Inflammatory macrophage (primary cell): ENCODE measurements at regions not wholly inside any gene's neighbourhood (a gene's known extent, or its start where the extent isn't known, plus 50 kb on each side); places are given as distances from the start of the nearest gene placed in this dataset.

ENCODE experiments used
- DNase-seq, 2 donors: peaks; one replicate each; pipeline ENCODE4 v3.0.0-alpha.2; 2020 to 2022

GRCh38 chr20:39165099-39165498, 203.0 kb downstream of the DHX35 start:
- no peak for DNase-seq

GRCh38 chr20:39164642-39165041, 202.5 kb downstream of the DHX35 start:
- DNase-seq: no peak

GRCh38 chr20:39163993-39164392, 201.8 kb downstream of the DHX35 start:
- no peak for DNase-seq

GRCh38 chr20:39161900-39162299, 199.8 kb downstream of the DHX35 start:
- DNase-seq: no peak

- DNase-seq: no peak
Measured at GRCh38 chr20:39155971-39156370, 193.8 kb downstream of the DHX35 start.

GRCh38 chr20:39152742-39153141, 190.6 kb downstream of the DHX35 start:
- no peak for DNase-seq

GRCh38 chr20:39152126-39152525, 190.0 kb downstream of the DHX35 start:
- no peak for DNase-seq

- DNase-seq: no peak
Measured at GRCh38 chr20:39150501-39150900, 188.4 kb downstream of the DHX35 start.

GRCh38 chr20:39146394-39146793, 184.2 kb downstream of the DHX35 start:
- DNase-seq: no peak

GRCh38 chr20:39145921-39146320, 183.8 kb downstream of the DHX35 start:
- DNase-seq: no peak

- DNase-seq: no peak
Measured at GRCh38 chr20:39144757-39145156, 182.6 kb downstream of the DHX35 start.

GRCh38 chr20:39142407-39143096, 180.4 kb downstream of the DHX35 start:
- DNase-seq: no peak

- no peak for DNase-seq
Measured at GRCh38 chr20:39137299-39137698, 175.2 kb downstream of the DHX35 start.

- DNase-seq: no peak
Measured at GRCh38 chr20:39136798-39137197, 174.7 kb downstream of the DHX35 start.

- no peak for DNase-seq
Measured at GRCh38 chr20:39135885-39136544, 173.9 kb downstream of the DHX35 start.

- no peak for DNase-seq
Measured at GRCh38 chr20:39133201-39133600, 171.1 kb downstream of the DHX35 start.

GRCh38 chr20:39132511-39132910, 170.4 kb downstream of the DHX35 start:
- no peak for DNase-seq

GRCh38 chr20:39132093-39132492, 169.9 kb downstream of the DHX35 start:
- no peak for DNase-seq

GRCh38 chr20:39130627-39131026, 168.5 kb downstream of the DHX35 start:
- no peak for DNase-seq

GRCh38 chr20:39129523-39129922, 167.4 kb downstream of the DHX35 start:
- DNase-seq: no peak

- no peak for DNase-seq
Measured at GRCh38 chr20:39124064-39124463, 161.9 kb downstream of the DHX35 start.

GRCh38 chr20:39123185-39123557, 161.0 kb downstream of the DHX35 start:
- DNase-seq: no peak

- peak; percentile 17 to 28 for DNase-seq
Measured at GRCh38 chr20:39117491-39117890, 155.3 kb downstream of the DHX35 start.

GRCh38 chr20:39116020-39116419, 153.9 kb downstream of the DHX35 start:
- no peak for DNase-seq
